Gastrocnemius medialis (tissue), 4 donors: ENCODE measurements at regions not wholly inside any gene's neighbourhood (a gene's known extent, or its start where the extent isn't known, plus 50 kb on each side); places are given as distances from the start of the nearest gene placed in this dataset.

ENCODE experiments used
- ATAC-seq, 2 donors: fragments of 150-250 bp; one replicate each; pipeline ENCODE4 v1.9.1; 2016
- DNase-seq, 2 donors: peaks; one replicate each; pipeline ENCODE4 v3.0.0-alpha.2; 2019
- H3K27ac ChIP-seq, 4 donors: fragments of 200-600 bp; sonication (generic); 1 replicate in 1 of 4; 2 replicates in 3 of 4; pipeline ENCODE4 v1.5.1; 2016 to 2018; ENCODE audit warnings: mild to moderate bottlenecking in 2 of 4, moderate library complexity in 1 of 4
- H3K27me3 ChIP-seq, 3 donors: fragments of 200-600 bp; sonication (generic) in 2 of 3; 1 replicate in 1 of 3; 2 replicates in 2 of 3; pipeline versions ENCODE4 v1.5.1 to v1.6.0; 2016 to 2019; ENCODE audit warnings: mild to moderate bottlenecking in 1 of 3, moderate library complexity in 1 of 3
- H3K36me3 ChIP-seq, 2 donors: fragments of 200-600 bp; sonication (generic) in 1 of 2; one replicate each; pipeline ENCODE4 v1.5.1; 2017 to 2018
- H3K4me1 ChIP-seq, 2 donors: fragments of 200-600 bp; sonication (generic) in 1 of 2; one replicate each; pipeline ENCODE4 v1.5.1; 2016 to 2017; ENCODE audit warnings: mild to moderate bottlenecking in 2 of 2
- H3K4me3 ChIP-seq, 4 donors: fragments of 200-600 bp; sonication (generic) in 3 of 4; 1 replicate in 1 of 4; 2 replicates in 3 of 4; pipeline ENCODE4 v1.5.1; 2016 to 2019; ENCODE audit warnings: mild to moderate bottlenecking in 2 of 4
- H3K9me3 ChIP-seq, 3 donors: fragments of 200-600 bp; sonication (generic) in 2 of 3; 1 replicate in 1 of 3; 2 replicates in 2 of 3; pipeline ENCODE4 v1.5.1; 2016 to 2019
- CTCF ChIP-seq, 5 experiments: fragments of 450-650 bp in 3 of 5; fragments of 200-600 bp in 2 of 5; sonication (generic) in 2 of 5; IDR thresholded peaks in 4 of 5; conservative IDR thresholded peaks in 1 of 5; 1 replicate in 4 of 5; 2 replicates in 1 of 5; pipeline ENCODE4 v1.5.1; 2016 to 2019; ENCODE audit warnings: antibody characterized with exemption in 5 of 5, mild to moderate bottlenecking in 3 of 5, moderate library complexity in 3 of 5
- POLR2A ChIP-seq, 2 donors: fragments of 450-650 bp; IDR thresholded peaks; one replicate each; pipeline ENCODE4 v1.6.1; 2017; ENCODE audit warnings: antibody characterized with exemption in 2 of 2, mild to moderate bottlenecking in 2 of 2, moderate library complexity in 2 of 2
- in situ Hi-C, 4 donors: fragments of 200-750 bp; cut with MboI; loops; one replicate each; pipeline versions ENCODE4 v1.15.0 to v1.8.0; 2017; ENCODE audit warnings: low sequenced_read_pairs in 4 of 4
- intact Hi-C: fragments of 100-400 bp; cut with DNase I; formaldehyde crosslinking; loops from one replicate; pipeline ENCODE4 v1.15.1; 2023; ENCODE audit warnings: low total_unique reads

DNA sequence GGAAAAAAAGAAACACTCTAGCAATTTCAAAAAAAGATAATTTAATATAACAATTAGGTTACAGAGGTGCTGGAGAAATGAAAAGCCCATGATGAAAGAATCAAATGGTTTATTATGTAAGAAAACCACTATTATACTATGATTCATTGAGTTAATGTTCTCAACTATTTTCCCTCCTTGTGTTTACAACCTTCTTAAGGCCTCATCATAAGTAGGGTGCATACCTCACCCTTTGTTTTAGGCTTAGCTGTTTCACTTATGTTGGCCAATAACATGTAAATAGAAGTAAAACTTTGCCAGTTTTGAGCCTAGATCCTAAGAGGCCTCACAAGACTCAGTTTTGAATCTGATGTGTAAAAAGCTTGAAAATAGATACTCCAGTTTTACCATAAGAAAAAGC lies 418.3 kb upstream of the DDX18 start:
- ATAC-seq: no peak
- Histone ChIP-seq H3K4me3 (no peak overlapping the region), H3K27me3 (no peaks in the 10 kb centered on the region), H3K9me3 (no peaks in the 10 kb centered on the region), H3K27ac (no peak overlapping the region), H3K36me3 (no peaks in the 10 kb centered on the region), H3K4me1 (no peaks in the 10 kb centered on the region)
- intact Hi-C loops (no loop called here), in situ Hi-C loops (no loop called here)
- no peak for TF ChIP-seq POLR2A (IDR thresholded peaks at IDR 0.05)
- no peak for TF ChIP-seq CTCF (IDR thresholded peaks at IDR 0.05 in 4 of 5, conservative IDR thresholded peaks at IDR 0.05 in 1 of 5)
- no peak for DNase-seq

- in situ Hi-C loops: no loop called here
- intact Hi-C loops: no loop called here
- Histone ChIP-seq H3K27ac (no peak overlapping the region), H3K27me3 (no peaks in the 10 kb centered on the region), H3K4me3 (no peak overlapping the region), H3K9me3 (no peaks in the 10 kb centered on the region), H3K36me3 (no peaks in the 10 kb centered on the region), H3K4me1 (no peaks in the 10 kb centered on the region)
- ATAC-seq (no peak), DNase-seq (no peak)
- TF ChIP-seq CTCF (IDR thresholded peaks at IDR 0.05 in 4 of 5, conservative IDR thresholded peaks at IDR 0.05 in 1 of 5) (no peak), POLR2A (IDR thresholded peaks at IDR 0.05) (no peak)
Observed at GRCh38 chr2:117401582-117401981, 412.9 kb upstream of the DDX18 start.

DNA sequence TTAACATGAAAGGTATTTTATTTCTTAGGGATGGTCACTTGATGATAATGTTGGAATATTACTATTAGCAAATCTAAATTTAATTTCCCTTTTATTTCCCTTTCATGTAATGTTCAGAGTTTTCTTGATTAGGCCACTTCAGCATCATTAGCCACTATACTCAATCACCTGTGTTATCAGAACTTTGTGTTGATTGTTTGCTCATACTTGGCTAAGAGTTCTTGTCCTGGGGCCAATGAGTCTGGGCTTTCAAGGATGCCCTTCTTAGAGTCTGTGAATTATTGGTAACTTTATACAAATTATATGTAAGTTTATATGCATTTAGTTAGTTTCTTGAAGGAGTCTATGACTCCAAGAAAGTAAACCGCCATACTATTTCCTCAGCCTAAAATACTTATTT lies 408.0 kb upstream of the DDX18 start:
- ATAC-seq (no peak), DNase-seq (no peak)
- in situ Hi-C loops (no loop called here), intact Hi-C loops (no loop called here)
- no peaks in the 10 kb centered on the region for H3K36me3 ChIP-seq
- H3K27me3 ChIP-seq: no peaks in the 10 kb centered on the region
- H3K4me3 ChIP-seq: no peak overlapping the region
- no peaks in the 10 kb centered on the region for H3K4me1 ChIP-seq
- H3K27ac ChIP-seq: no peak overlapping the region
- TF ChIP-seq POLR2A (IDR thresholded peaks at IDR 0.05) (no peak), CTCF (IDR thresholded peaks at IDR 0.05 in 4 of 5, conservative IDR thresholded peaks at IDR 0.05 in 1 of 5) (no peak)
- no peaks in the 10 kb centered on the region for H3K9me3 ChIP-seq

- no peak overlapping the region for H3K4me3 ChIP-seq
- ATAC-seq: no peak
- intact Hi-C loops: no loop called here
Observed at GRCh38 chr2:117407746-117408145, 406.7 kb upstream of the DDX18 start.

More at GRCh38 chr2:117407746-117408145, 406.7 kb upstream of the DDX18 start:
- in situ Hi-C loops: no loop called here
- TF ChIP-seq POLR2A (IDR thresholded peaks at IDR 0.05) (no peak), CTCF (IDR thresholded peaks at IDR 0.05 in 4 of 5, conservative IDR thresholded peaks at IDR 0.05 in 1 of 5) (no peak)
- Histone ChIP-seq H3K36me3 (no peaks in the 10 kb centered on the region), H3K27ac (no peak overlapping the region), H3K9me3 (no peaks in the 10 kb centered on the region), H3K4me1 (no peaks in the 10 kb centered on the region), H3K27me3 (no peaks in the 10 kb centered on the region)
- DNase-seq: no peak
